HG03442 (cell line): ENCODE measurements at regions not wholly inside any gene's neighbourhood (a gene's known extent, or its start where the extent isn't known, plus 50 kb on each side); places are given as distances from the start of the nearest gene placed in this dataset.
"Not testable (repeated sequence)": the region's sequence is repeated elsewhere in the genome, so short reads cannot be mapped to it uniquely, and the experiment has no call there.

Experiments
- ATAC-seq: cut with Tn5 transposase; IDR thresholded peaks from one replicate; pipeline ENCODE4 v1.9.1; 2021; ENCODE audit warnings: mild to moderate bottlenecking, moderate library complexity; ENCODE audit not compliant: unreplicated experiment

DNA sequence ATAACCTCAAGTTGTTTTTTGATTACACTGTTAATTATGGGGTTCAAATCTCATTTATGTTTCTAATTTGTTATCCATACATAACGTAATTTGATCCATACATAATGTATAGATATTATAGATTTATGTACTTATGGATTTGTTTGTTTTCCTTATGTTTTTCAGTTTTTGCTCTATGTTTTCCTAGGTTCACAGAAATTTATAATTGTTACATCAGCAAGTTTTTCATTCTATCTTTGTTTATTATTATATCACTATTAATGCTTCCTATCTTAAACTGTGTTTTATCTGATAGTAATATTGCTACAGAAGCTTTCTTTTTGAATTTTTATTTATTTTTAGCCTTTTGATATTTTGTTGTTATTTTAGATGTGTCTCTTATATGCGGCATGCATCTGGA is 194.3 kb upstream of the SOX21 start:
- ATAC-seq: no peak

DNA sequence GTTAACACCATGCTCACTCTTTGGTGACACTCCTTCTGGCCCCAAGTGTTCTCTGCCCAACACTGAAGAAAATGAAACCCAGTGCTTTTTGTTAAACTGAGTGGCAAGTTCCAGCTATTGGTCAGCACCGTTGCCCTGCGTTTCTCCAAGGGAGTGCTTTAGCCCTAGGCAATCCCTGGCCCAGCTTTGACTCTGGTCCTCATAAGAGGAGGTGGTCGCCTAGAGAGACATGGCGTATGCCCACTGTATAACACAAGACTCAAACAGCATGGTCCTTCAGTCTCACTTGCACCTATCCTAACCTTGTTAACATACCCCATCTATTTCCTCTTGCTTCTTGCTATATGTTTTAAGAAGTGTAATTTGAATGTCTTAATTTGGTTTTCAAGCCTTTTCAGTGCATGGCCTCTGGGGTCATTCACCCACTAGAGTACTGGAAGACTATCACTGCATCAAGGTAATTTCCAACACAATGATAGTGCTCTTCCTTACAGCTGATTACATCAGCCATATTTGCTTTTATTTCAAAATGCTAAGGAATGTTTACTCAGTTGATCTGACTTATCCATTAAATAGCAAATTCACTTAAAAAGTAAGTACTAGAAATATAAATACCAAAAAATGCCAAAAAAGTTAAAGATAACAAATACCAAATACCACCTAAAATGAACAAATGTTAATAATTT is 190.5 kb upstream of the SOX21 start:
- ATAC-seq: no peak

DNA sequence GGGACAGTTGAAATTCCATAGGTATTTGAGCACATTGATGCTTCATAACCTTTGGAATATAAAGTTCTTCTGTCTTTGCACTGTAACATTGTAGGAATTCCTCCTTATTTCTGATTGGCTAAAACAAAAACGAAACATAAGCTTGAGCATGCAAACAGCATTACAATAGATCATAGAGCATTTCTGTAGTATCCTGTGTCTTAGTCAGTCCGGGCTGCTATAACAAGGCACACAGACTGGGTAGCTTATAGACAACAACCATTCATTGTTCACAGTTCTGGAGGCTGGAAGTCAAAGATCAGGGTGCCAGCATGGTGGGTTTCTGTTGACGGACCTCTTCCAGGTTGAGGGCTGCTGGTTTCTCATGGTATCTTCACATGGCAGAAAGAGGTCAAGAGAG is 188.7 kb upstream of the SOX21 start:
- ATAC-seq: no peak

DNA sequence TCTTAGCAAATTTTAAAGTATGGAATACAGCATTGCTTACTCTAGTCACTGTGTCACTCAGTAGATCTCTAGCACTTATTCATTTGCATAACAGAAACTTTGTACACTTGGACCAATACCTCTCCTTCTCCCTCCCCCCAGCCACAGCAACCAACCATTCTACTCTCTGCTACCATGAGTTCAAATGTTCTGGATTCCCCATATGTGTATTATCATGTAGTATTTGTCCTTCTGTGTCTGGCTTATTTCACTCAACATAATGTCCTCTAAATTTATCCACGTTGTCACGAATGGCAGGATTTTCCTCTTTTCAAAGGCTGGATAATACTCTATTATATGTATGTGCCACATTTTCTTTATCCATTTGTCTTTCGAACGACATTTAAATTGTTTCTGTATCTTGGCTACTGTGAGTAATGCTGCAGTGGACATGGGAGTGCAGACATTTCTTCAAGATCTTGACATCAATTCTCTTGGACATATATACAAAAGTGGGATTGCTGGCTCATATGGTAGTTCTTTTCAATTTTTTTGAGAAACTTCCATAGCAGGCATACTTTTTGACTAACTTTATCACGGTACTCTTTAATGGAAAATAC is 184.5 kb upstream of the SOX21 start:
- no peak for ATAC-seq

DNA sequence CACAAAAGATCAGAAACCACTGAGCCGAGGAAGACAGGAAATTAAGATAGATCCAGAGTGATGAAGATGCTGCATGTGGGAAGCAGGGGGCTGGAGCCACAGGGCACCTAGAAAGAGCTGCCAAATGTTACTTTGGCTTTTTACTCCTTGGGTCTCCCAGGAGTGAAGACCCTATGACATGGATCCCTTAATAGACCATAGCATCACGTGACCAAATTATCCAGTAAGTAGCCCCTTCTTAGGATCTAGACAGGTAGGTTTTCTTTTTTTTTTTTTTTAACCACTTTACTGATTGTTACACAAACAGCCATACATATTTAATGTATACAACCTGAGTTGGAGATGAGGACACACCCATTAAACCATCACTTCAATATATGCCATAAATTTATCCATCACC is 183.9 kb upstream of the SOX21 start:
- no peak for ATAC-seq

DNA sequence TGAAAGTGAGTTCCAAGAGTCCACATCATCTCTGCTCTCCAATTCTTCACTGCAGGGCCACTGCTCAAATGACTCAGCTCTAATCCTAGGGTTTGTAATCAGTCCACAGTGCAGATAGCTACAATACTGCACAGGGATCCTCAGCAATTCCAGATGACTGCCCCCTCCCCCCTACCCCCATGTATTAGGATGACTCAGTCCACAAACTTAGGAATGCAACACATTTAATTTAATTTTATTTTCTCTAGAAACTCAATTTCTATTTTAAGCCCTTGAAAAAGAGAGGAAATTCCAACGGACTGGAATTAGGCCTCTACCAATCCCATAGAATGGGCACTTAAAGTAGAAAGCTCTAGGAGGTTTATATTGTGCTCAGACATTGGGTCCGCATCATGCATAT is 173.8 kb upstream of the SOX21 start:
- no peak for ATAC-seq

DNA sequence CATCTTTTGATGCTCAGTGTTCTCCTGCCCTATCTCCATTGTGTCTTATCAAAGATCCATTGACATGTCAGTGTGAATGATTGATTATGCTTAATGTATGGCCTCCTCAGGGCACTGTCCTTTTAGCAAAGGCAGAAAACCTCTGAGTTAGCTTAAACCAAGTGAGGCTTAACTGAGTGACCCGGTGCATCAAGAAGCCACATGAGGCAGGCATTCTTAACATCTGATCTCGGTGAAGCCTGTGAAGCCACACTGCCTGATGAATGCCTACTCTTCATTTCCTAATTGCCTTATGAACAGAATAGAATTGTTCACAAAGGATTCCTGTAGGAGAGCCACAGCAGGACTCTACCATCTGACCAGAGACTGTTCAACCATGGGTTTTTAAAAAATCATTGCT is 168.1 kb upstream of the SOX21 start:
- ATAC-seq: no peak

DNA sequence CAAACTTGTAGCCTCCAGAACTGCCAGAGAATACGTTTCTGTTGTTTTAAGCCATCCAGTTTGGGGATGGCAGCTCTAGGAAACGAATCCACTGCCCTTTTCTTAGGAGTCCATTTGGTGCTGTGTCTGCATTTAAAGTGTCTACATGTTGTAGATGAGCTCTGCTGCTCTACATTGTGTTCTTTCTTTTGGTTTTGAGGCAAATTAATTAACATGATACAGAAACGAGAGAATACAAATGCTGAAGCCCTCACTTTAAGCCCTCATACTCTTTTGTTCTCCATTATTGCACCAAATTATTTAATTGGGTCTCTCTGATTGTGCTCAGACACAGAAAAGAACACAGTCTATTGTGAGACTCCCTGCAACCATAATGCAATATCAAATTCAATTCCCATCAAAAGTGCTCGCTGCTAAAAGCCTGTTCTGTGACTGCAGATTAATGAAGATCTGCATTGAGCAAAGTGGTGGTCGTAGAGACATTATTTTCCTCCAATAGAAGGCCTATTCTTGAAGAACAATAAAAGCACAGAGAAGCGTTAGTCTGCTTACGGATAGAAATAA is 166.3 kb upstream of the SOX21 start:
- no peak for ATAC-seq

DNA sequence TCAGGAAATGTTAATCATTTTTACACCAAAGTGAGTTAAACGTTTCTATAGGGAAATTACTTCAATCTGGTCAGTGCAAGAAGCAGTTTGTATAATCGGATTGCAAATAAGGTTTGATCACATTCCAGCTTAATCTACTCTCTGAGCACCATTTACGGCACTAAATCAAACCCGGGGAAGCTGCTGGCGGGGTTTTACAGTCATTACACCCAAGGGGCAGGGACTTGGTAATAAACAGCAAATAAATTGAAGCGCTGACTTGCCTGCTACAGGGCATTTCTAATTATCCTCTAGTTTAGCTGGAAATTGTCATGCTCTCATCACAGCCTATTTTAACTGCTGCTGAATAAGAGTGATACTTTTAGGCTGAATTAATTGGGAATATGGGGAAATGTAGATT is 152.1 kb upstream of the SOX21 start:
- ATAC-seq: no peak

DNA sequence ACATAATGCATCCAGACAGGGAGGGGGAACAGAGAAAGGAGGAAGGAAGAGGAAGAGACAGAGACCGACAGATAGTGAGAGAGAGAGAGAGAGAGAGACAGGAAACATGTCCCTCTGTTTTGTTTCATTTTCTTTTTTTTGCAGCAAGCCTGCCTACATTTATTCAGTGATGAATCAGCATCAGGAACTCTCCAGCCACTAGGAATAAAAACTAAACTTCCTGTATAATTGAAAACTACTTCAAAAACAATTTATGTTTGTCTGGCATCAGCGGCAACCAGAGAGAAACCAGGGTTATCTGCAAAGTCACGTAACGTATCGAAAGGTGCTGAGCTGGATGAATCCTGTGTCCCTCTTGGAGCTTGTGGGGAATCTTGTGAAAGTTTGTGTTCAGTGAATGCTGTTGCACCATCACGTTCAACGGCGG is 148.6 kb upstream of the SOX21 start:
- ATAC-seq: peak; percentile 62

DNA sequence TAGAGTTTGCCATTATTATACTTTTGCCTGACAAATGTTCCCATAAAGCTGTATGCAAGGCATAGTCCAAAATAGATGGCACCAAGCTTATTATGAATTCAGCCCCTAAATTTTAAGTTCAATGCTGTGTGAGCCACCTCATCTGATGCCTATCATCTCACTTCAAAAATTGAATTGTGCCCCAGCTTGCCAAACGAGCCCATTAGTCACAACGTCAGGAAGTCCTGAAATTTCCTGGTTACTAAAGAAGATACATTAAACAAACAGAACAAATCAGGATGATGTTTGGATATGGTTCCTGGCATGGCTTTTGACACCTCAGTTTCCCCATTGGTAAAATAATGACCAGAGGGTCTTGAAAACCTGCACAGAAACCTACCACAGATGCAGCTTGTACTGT is 147.5 kb upstream of the SOX21 start:
- no peak for ATAC-seq

DNA sequence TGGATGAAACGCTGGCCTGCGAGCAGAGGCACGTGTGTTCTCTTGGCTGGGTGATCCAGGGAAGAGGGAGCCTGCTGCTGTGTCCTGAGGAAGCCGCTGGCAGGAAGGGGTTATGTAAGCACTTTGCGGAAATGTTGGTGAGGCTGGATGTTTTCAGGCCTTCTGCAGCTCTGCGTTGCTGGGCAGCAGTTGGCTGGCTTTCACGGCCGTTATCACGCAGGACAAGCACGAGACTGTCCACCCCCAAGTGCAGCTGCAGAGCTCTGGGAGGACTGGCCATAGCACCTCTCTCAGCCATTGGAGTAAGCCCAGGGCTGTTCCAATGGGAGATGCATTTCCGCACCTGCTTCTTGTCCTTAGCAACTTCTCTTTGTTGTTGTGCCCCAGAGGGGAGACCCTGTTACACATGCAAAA is 146.9 kb upstream of the SOX21 start:
- no peak for ATAC-seq

DNA sequence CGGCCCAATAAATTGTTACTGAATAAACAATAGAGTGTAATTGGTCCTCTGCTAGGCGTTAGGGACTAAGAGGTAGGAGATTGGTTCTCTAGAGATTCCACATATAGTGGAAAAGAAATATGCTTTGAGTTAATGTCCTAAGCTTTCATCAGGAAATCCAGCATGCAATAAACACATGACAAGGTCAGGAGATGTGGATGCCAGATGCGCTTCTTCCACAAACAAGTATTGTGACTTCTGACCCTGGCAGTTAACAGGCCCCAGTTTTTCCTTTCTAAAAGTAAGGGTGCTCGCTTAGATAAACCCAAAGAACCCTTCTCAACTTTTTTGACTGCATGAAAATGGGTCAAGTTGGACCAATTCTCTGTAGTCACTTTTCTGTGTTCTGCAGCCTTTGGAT is 146.5 kb upstream of the SOX21 start:
- ATAC-seq: no peak

DNA sequence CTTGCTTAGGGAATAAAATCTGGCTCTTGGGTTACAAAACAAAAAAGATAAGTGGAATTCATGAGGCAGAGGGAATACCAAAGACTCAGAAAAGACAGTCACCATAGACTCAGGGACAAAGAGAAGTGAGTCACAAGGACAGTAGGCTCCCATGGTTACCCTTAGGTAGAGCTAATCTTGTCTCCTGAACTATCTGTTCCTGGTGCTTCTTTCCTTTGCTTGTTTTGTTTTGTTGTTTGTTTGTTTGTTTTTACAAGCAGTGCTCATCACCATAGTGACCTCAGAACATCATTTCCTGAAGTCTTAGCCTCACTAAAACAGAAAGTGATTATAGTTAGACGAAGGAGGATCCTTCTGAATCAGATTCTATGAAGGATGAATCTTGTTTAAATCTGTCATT is 142.3 kb upstream of the SOX21 start:
- ATAC-seq: peak; percentile 56

DNA sequence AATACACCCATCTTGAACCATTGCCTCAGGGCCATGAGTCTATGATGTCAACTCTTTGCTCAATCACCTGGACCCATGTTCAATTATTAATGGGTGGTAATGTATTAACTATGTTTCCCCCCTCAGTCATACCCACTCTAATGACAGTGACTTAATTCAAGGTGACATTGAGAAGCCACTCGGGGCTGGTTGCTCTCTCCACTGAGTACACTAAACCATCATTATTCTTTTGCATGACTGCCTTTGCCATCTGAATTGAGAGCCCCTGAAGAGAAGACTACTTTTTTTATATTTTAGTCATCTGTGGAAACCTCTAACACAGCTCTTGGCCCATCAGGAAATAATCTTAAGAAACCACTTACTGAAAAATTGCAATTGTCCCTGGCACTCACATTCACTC is 139.2 kb upstream of the SOX21 start:
- no peak for ATAC-seq

DNA sequence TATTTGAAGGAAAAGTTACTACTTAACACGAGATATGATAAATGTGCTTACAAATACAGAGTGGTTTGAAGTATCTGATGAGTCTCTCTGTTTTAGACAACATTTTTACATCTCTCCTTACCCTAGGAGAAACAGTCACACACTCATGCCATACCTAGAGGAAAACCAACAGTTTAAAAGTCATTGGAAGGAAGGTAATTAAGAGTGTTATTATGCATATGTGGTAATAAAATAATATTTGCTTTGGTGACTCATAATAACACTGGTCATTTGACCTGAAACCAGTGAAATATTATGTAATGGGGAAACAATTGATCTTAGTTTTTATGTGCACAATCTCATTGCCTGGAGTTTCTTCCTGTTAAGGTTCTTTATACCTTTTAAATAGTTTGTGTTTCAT is 136.9 kb upstream of the SOX21 start:
- no peak for ATAC-seq

DNA sequence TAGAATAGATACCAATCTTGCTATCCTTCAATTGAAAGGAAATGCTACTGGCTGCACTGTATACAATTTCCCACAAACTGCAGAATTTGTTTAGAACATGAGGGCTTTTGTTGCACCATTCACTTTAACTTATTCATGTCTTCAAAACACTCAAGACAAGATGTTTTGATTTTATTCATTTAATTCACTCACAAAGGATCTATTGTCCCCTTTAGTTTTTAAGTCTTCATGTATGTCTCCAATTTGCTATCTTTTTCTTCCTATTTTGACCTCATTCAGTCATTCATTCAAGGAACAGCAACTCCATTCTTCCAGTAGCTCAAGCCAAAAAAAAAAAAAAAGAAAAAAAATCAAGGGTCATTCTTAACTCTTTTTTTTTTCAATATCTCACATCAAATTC is 130.6 kb upstream of the SOX21 start:
- no peak for ATAC-seq

DNA sequence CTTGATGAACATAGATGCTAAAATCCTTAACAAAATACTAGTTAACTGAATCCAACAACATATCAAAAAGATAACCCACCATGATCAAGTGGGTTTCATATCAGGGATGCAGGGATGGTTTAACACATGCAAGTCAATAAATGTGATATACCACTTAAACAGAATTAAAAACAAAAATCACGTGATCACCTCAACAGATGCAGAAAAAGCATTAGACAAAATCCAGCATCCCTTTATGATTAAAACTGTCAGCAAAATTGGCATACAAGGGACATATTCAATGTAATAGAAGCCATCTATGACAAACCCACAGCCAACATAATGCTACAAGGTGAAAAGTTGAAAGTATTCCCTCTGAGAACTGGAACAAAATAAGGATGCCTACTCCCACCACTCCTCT is 124.7 kb upstream of the SOX21 start:
- not testable (repeated sequence) for ATAC-seq

DNA sequence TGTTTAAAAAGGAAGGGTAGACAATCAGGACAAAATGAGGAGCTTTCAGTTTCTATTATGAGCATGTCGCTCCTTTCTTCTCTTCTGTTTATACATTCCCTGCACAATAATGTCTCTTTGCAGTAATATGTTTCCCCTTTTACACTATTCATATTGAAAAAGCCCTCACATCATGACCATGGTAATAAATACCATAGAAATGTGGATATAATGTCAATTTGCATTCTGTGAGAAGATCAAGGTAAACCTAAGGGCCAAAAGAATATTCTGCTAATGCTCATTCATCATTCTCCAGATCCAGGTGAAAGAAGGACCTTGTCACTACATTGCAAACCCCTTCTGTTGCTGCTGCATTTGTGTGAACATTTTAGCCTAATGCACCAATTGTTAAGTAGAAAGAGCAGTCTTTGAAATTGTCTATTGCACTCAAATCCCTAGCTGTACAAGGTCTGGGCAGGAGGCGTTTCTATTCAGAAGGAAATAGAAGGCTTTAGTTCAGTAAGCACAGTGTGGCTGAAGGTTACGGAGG is 117.6 kb upstream of the SOX21 start:
- ATAC-seq: no peak

DNA sequence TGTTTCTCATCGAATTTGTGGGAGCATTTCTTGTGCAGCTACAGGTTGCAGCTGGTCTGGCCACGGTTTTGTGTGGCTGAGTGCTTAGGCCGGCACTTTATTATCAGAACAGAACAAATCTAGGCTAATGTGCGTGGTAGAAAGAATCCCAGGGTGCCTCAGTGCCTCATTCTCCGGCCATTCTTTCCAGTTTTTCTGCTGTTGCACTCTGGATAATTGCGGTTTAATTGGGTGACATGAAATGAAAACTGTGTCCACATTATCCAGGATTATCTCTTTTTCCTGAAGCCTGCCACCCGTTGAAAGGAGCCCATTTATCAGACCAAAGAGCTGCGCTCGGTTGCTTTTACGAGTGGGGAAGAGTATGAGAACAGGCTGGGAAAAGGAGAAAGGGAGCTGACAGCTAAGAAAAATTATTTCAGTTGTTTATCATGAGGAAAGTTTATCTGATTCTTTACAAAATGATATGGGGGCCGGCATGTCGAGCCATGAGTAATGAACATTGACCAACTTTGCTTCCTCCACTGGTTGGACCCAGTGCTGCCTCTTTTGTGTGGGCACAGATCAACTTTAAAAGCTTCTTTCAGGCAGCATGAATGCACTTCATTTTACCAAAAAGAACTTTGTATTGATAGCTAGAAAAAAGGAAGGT is 117.0 kb upstream of the SOX21 start:
- no peak for ATAC-seq

DNA sequence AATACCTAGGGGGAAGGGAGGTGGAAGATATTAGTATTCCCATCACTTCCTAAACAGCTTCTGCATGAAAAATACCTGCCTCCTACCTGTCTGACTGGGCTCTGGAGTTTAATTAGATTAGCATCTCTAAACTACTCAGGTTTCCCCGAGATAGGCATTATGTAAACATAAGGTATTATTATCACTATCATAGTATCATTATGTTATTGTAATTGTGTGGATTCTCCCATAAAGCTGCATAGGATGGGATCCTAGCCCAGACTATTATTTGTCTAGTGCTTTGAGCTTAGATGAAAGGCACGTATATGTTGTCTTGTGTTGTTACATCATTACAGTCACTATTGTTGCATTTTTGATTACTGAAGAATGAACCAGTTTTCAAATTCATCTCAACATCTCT is 115.2 kb upstream of the SOX21 start:
- ATAC-seq: no peak

DNA sequence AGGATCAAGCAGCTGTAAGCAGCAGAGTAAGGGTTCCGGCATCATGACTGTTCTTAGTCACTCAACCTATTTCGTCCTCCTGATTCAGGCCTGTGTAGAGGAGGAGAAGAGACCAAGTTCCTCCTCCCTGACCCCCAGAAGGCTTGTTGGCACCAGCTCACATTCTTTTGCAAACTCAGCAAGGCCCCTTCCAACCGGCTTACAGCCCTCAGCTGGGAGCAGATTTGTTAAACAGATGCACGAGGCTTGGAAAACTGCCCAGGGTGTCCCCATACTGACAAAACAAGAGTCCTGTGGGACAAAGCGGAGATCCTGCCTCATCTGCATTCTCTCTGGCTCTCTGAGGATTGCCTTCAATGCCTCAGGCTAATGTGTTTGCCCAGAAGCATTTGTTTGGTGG is 113.2 kb upstream of the SOX21 start:
- no peak for ATAC-seq
